ENCODE measurements at regions not wholly inside any gene's neighbourhood (a gene's known extent, or its start where the extent isn't known, plus 50 kb on each side); places are given as distances from the start of the nearest gene placed in this dataset.

DNA sequence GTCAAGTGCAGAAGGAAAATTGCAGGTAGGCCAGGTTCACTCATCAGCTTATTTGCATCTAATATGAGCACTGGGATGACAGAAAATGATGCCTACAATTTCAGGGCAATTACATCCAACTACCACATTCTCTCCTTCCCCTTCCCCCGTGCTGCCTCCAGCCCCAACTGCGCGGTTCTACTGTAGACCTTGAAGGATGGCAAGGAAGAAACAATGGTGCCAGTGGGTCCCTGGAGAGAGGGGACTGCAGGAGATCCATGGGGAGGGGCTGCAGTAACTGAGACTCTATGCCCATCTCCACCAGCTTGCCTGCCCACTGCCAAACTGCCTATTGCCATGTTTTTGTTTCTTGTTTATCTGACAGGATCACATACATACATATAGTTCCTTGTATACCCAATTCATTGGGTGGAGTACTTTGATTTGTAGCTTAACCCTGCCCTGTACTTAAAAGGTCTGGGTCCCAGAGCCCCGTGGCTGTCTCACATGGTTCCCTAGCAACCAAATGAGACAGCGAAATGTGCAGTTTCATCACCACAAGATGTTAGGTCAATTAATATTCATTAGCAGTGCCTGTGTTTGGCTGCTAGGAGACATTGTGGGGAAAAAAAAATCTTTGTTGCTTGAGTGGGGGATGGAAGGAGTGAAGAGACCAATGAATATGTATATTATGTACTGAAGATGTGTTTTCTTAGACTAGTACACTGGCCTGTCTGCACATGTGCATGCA lies 253.5 kb upstream of the PLET1 start:
- no peak overlapping the region for H3K14ac ChIP-seq (ENCODE audit: low read length)
- H3K27me3 ChIP-seq (ENCODE audit: insufficient read depth, low read length) = no peaks in the 10 kb centered on the region
- H3K4me3 ChIP-seq (ENCODE audit: low read depth, low read length) = no peak overlapping the region
- no peaks in the 10 kb centered on the region for H3K79me2 ChIP-seq (ENCODE audit: control insufficient read depth, insufficient read depth, low read length, poor library complexity)
- no peaks in the 10 kb centered on the region for H3K36me3 ChIP-seq (ENCODE audit: control insufficient read depth in 1 of 2, insufficient read depth in 2 of 2, low read length in 2 of 2)
- no peak overlapping the region for H3K9ac ChIP-seq (ENCODE audit: low read length)
- H3K79me1 ChIP-seq (ENCODE audit: low read length) = no peaks in the 10 kb centered on the region
- H2BK5ac ChIP-seq (ENCODE audit: low read depth, low read length, poor library complexity) = no peak overlapping the region
- no peak overlapping the region for H2BK12ac ChIP-seq (ENCODE audit: low read length)
- H3K27ac ChIP-seq (ENCODE audit: low read depth, low read length) = no peak overlapping the region
- no peak overlapping the region for H3K18ac ChIP-seq (ENCODE audit: low read length)
- no peak overlapping the region for H4K8ac ChIP-seq (ENCODE audit: low read depth, low read length)
- H3K4me2 ChIP-seq (ENCODE audit: low read length) = no peak overlapping the region
- no peak for DNase-seq
- no peak overlapping the region for H2BK120ac ChIP-seq (ENCODE audit: insufficient read depth, low read length, poor library complexity)
- no CpG with 5 or more reads among the region's 5 CpGs for WGBS (ENCODE audit: extremely low coverage, insufficient coverage, insufficient read length)
- H2AFZ ChIP-seq (ENCODE audit: insufficient read depth, low read length, poor library complexity) = no peak overlapping the region
- H4K12ac ChIP-seq (ENCODE audit: low read depth, low read length) = no peak overlapping the region
- H3K23ac ChIP-seq (ENCODE audit: low read length) = no peak overlapping the region
- H2AK5ac ChIP-seq (ENCODE audit: low read length) = no peak overlapping the region
- no peak overlapping the region for H3K4ac ChIP-seq (ENCODE audit: low read depth, low read length)
- H4K91ac ChIP-seq (ENCODE audit: low read depth, low read length) = no peak overlapping the region
- no peaks in the 10 kb centered on the region for H3K9me3 ChIP-seq (ENCODE audit: insufficient read depth, low read depth, low read length)
- no peaks in the 10 kb centered on the region for H3K4me1 ChIP-seq (ENCODE audit: control insufficient read depth in 1 of 2, insufficient read depth in 2 of 2, low read length in 2 of 2)

DNA sequence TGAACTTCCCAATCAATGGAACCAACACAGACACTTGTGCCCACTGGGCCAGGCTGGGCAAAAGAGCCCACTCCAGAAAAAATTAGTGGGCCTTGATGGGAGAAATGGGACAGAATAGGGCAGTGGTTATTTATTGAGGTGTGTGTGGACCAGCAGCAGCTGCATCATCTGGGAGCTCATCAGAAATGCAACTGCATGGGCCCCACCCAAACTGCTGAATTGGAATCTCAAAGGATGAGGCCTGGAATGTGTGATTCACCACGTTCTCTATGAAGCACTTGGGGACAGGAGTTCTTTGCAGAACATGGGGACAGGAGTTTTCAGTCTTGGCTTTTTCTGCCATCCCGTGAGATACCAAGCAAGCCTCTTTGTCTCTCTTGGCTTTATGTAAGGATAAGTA lies 255.6 kb upstream of the PLET1 start:
- Histone ChIP-seq H2BK5ac (ENCODE audit: low read depth, low read length, poor library complexity) (no peak overlapping the region), H3K36me3 (ENCODE audit: control insufficient read depth in 1 of 2, insufficient read depth in 2 of 2, low read length in 2 of 2) (no peaks in the 10 kb centered on the region), H4K91ac (ENCODE audit: low read depth, low read length) (no peak overlapping the region), H2BK120ac (ENCODE audit: insufficient read depth, low read length, poor library complexity) (no peak overlapping the region), H3K4me3 (ENCODE audit: low read depth, low read length) (no peak overlapping the region), H3K79me2 (ENCODE audit: control insufficient read depth, insufficient read depth, low read length, poor library complexity) (no peaks in the 10 kb centered on the region), H2AK5ac (ENCODE audit: low read length) (no peak overlapping the region), H3K9me3 (ENCODE audit: insufficient read depth, low read depth, low read length) (no peaks in the 10 kb centered on the region), H2AFZ (ENCODE audit: insufficient read depth, low read length, poor library complexity) (no peak overlapping the region), H3K4me1 (ENCODE audit: control insufficient read depth in 1 of 2, insufficient read depth in 2 of 2, low read length in 2 of 2) (no peaks in the 10 kb centered on the region), H3K27ac (ENCODE audit: low read depth, low read length) (no peak overlapping the region), H3K4me2 (ENCODE audit: low read length) (no peak overlapping the region), H3K9ac (ENCODE audit: low read length) (no peak overlapping the region), H3K79me1 (ENCODE audit: low read length) (no peaks in the 10 kb centered on the region), H3K18ac (ENCODE audit: low read length) (no peak overlapping the region), H2BK12ac (ENCODE audit: low read length) (no peak overlapping the region), H3K14ac (ENCODE audit: low read length) (no peak overlapping the region), H3K4ac (ENCODE audit: low read depth, low read length) (no peak overlapping the region), H3K23ac (ENCODE audit: low read length) (no peak overlapping the region), H4K8ac (ENCODE audit: low read depth, low read length) (no peak overlapping the region), H4K12ac (ENCODE audit: low read depth, low read length) (no peak overlapping the region), H3K27me3 (ENCODE audit: insufficient read depth, low read length) (no peaks in the 10 kb centered on the region)
- no CpG with 5 or more reads among the region's 2 CpGs for WGBS (ENCODE audit: extremely low coverage, insufficient coverage, insufficient read length)
- DNase-seq = no peak

- Histone ChIP-seq H4K91ac (ENCODE audit: low read depth, low read length) (no peak overlapping the region), H2BK5ac (ENCODE audit: low read depth, low read length, poor library complexity) (no peak overlapping the region), H4K8ac (ENCODE audit: low read depth, low read length) (no peak overlapping the region), H3K9me3 (ENCODE audit: insufficient read depth, low read depth, low read length) (no peaks in the 10 kb centered on the region), H4K12ac (ENCODE audit: low read depth, low read length) (no peak overlapping the region), H3K4me1 (ENCODE audit: control insufficient read depth in 1 of 2, insufficient read depth in 2 of 2, low read length in 2 of 2) (no peaks in the 10 kb centered on the region), H3K18ac (ENCODE audit: low read length) (no peak overlapping the region), H3K4me2 (ENCODE audit: low read length) (no peak overlapping the region), H3K79me1 (ENCODE audit: low read length) (no peaks in the 10 kb centered on the region), H2BK120ac (ENCODE audit: insufficient read depth, low read length, poor library complexity) (no peak overlapping the region), H2AK5ac (ENCODE audit: low read length) (no peak overlapping the region), H3K79me2 (ENCODE audit: control insufficient read depth, insufficient read depth, low read length, poor library complexity) (no peaks in the 10 kb centered on the region), H3K4me3 (ENCODE audit: low read depth, low read length) (no peak overlapping the region), H3K14ac (ENCODE audit: low read length) (no peak overlapping the region), H3K36me3 (ENCODE audit: control insufficient read depth in 1 of 2, insufficient read depth in 2 of 2, low read length in 2 of 2) (no peaks in the 10 kb centered on the region), H3K27ac (ENCODE audit: low read depth, low read length) (no peak overlapping the region), H3K4ac (ENCODE audit: low read depth, low read length) (no peak overlapping the region), H3K9ac (ENCODE audit: low read length) (no peak overlapping the region), H3K27me3 (ENCODE audit: insufficient read depth, low read length) (no peaks in the 10 kb centered on the region), H2AFZ (ENCODE audit: insufficient read depth, low read length, poor library complexity) (no peak overlapping the region), H3K23ac (ENCODE audit: low read length) (no peak overlapping the region), H2BK12ac (ENCODE audit: low read length) (no peak overlapping the region)
- no CpG with 5 or more reads among the region's 2 CpGs for WGBS (ENCODE audit: extremely low coverage, insufficient coverage, insufficient read length)
- no peak for DNase-seq
Observed at GRCh38 chr11:112516755-112517154, 256.1 kb upstream of the PLET1 start.

DNA sequence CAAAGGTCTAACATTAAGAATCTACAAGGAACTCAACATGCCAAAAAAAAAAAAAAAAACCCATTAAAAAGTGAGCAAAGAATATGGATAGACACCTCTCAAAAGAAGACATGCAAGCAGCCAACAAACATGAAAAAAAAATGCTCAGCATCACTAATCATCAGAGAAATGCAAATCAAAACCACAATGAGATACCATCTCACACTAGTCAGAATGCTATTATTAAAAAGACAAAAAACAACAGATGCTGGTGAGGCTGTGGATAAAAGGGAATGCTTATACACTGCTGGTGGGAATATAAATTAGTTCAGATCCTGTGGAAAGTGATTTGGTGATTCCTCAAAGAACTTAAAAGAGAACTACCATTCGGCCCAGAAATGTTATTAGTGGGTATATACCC lies 257.7 kb upstream of the PLET1 start:
- Histone ChIP-seq H2BK12ac (ENCODE audit: low read length) (no peak overlapping the region), H2AK5ac (ENCODE audit: low read length) (no peak overlapping the region), H3K4me1 (ENCODE audit: control insufficient read depth in 1 of 2, insufficient read depth in 2 of 2, low read length in 2 of 2) (peaks cover 0 to under 1% of the 10 kb centered on the region in 2 experiments), H3K36me3 (ENCODE audit: control insufficient read depth in 1 of 2, insufficient read depth in 2 of 2, low read length in 2 of 2) (no peaks in the 10 kb centered on the region), H3K9me3 (ENCODE audit: insufficient read depth, low read depth, low read length) (no peaks in the 10 kb centered on the region), H3K9ac (ENCODE audit: low read length) (no peak overlapping the region), H4K91ac (ENCODE audit: low read depth, low read length) (no peak overlapping the region), H3K18ac (ENCODE audit: low read length) (no peak overlapping the region), H3K4me3 (ENCODE audit: low read depth, low read length) (no peak overlapping the region), H3K79me1 (ENCODE audit: low read length) (no peaks in the 10 kb centered on the region), H3K14ac (ENCODE audit: low read length) (no peak overlapping the region), H2AFZ (ENCODE audit: insufficient read depth, low read length, poor library complexity) (no peak overlapping the region), H3K27ac (ENCODE audit: low read depth, low read length) (no peak overlapping the region), H3K4ac (ENCODE audit: low read depth, low read length) (no peak overlapping the region), H3K27me3 (ENCODE audit: insufficient read depth, low read length) (no peaks in the 10 kb centered on the region), H4K12ac (ENCODE audit: low read depth, low read length) (no peak overlapping the region), H2BK120ac (ENCODE audit: insufficient read depth, low read length, poor library complexity) (no peak overlapping the region), H2BK5ac (ENCODE audit: low read depth, low read length, poor library complexity) (no peak overlapping the region), H3K4me2 (ENCODE audit: low read length) (no peak overlapping the region), H3K23ac (ENCODE audit: low read length) (no peak overlapping the region), H3K79me2 (ENCODE audit: control insufficient read depth, insufficient read depth, low read length, poor library complexity) (no peaks in the 10 kb centered on the region), H4K8ac (ENCODE audit: low read depth, low read length) (no peak overlapping the region)
- DNase-seq = no peak
- no CpG with 5 or more reads among the region's 1 CpG for WGBS (ENCODE audit: extremely low coverage, insufficient coverage, insufficient read length)

Measured in trophoblast cell (in vitro differentiated cells and primary cell).